ENCODE measurements at regions not wholly inside any gene's neighbourhood (a gene's known extent, or its start where the extent isn't known, plus 50 kb on each side); places are given as distances from the start of the nearest gene placed in this dataset.

GRCh38 chr6:137645850-137646249 lies 151.7 kb upstream of the OLIG3 start:
- no peak for TF ChIP-seq POLR2A (IDR thresholded peaks at IDR 0.05)
- TF ChIP-seq, protein P1, sequence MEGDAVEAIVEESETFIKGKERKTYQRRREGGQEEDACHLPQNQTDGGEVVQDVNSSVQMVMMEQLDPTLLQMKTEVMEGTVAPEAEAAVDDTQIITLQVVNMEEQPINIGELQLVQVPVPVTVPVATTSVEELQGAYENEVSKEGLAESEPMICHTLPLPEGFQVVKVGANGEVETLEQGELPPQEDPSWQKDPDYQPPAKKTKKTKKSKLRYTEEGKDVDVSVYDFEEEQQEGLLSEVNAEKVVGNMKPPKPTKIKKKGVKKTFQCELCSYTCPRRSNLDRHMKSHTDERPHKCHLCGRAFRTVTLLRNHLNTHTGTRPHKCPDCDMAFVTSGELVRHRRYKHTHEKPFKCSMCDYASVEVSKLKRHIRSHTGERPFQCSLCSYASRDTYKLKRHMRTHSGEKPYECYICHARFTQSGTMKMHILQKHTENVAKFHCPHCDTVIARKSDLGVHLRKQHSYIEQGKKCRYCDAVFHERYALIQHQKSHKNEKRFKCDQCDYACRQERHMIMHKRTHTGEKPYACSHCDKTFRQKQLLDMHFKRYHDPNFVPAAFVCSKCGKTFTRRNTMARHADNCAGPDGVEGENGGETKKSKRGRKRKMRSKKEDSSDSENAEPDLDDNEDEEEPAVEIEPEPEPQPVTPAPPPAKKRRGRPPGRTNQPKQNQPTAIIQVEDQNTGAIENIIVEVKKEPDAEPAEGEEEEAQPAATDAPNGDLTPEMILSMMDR (IDR thresholded peaks at IDR 0.05) = no peak

Data from lower leg skin (tissue), 3 donors.